ENCODE measurements at regions not wholly inside any gene's neighbourhood (a gene's known extent, or its start where the extent isn't known, plus 50 kb on each side); places are given as distances from the start of the nearest gene placed in this dataset.

DNA sequence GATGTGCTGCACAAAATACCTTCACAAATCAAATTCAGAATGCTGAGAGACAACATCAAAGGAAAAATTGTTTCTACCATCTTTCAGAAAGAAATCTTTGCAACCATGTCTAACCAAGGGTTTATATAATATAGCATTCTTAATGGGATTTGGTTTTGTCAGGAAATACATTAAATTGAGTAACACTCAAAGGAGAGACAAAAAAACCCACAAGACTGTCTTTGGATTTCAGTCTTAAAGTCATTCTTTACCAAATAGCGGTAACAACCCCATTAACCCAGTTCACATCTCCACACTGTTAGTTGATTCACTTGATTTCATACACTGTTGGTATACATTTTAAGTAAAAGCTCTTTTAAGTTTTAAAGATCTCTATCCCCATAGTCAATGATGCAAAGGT is 145.7 kb upstream of the EDNRA start:
- Mint-ChIP-seq H3K27me3 (no peaks in the 10 kb centered on the region), H3K36me3 (ENCODE audit: low read depth) (no peaks in the 10 kb centered on the region), H3K9me3 (no peaks in the 10 kb centered on the region), H3K4me3 (no peak overlapping the region), H3K4me1 (ENCODE audit: low read depth) (no peaks in the 10 kb centered on the region), H3K27ac (no peak overlapping the region)

DNA sequence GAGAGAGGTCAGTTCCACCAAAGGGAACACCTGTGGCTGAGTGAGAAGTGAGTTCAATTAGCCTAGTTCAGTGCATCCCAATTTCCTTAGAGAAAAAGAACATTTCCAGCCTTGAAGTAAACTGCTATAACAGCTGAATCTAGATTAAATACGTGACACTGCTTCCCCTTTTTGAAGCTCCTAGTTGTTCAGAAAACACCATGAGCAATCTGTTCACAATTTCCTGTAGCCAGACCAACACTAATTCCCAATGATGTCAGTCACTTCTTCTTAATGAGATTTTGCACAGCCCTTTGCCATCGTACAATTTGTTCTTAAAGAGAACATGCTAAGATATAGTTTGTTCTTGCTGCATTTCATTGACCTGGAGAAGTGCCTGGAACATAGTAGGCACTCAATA is 144.6 kb upstream of the EDNRA start:
- H3K4me3 Mint-ChIP-seq: no peak overlapping the region
- H3K27ac Mint-ChIP-seq: no peak overlapping the region
- no peaks in the 10 kb centered on the region for H3K36me3 Mint-ChIP-seq (ENCODE audit: low read depth)
- H3K9me3 Mint-ChIP-seq: no peaks in the 10 kb centered on the region
- H3K27me3 Mint-ChIP-seq: no peaks in the 10 kb centered on the region
- H3K4me1 Mint-ChIP-seq (ENCODE audit: low read depth): no peaks in the 10 kb centered on the region

DNA sequence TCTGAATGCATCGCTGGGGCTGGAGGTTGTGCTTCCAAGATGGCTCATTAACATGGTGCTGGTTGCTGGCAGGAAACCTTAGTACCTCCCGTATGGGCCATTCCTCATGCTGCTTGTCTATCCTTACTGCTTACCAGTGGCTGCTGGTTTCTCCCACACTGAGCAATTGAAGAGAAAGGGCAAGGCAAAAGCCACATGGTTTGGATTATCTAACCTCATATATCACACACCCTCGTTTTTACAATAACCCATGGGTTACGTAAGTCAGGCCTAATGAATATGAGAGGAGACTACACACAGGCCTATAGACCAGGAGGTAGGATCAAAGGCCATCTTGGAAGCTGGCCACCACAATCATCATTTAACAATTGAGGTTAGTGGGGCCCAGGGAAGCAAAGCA is 141.8 kb upstream of the EDNRA start:
- Mint-ChIP-seq H3K36me3 (ENCODE audit: low read depth) (no peaks in the 10 kb centered on the region), H3K4me3 (no peak overlapping the region), H3K27me3 (no peaks in the 10 kb centered on the region), H3K9me3 (no peaks in the 10 kb centered on the region), H3K4me1 (ENCODE audit: low read depth) (no peaks in the 10 kb centered on the region), H3K27ac (no peak overlapping the region)

DNA sequence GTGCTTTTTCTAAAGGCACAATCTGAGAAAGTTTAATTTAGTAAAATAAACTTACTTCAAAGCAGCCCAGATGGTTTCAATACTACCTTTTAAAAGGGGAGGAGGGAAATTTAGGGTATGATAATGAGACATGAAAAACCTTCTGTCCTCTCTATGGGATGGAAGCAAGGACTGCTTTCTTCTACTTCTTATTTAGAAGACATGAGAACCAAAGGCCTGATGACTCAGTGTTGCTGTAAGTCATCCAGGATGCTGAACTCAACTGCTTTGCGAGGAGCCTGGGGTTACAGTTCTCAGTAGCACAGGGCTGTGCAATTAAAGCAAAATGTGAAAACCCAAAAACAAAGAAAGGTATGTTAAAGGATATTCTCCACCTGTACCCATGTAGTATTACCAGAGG is 140.8 kb upstream of the EDNRA start:
- Mint-ChIP-seq H3K9me3 (no peaks in the 10 kb centered on the region), H3K36me3 (ENCODE audit: low read depth) (no peaks in the 10 kb centered on the region), H3K4me1 (ENCODE audit: low read depth) (no peaks in the 10 kb centered on the region), H3K27me3 (no peaks in the 10 kb centered on the region), H3K4me3 (no peak overlapping the region), H3K27ac (no peak overlapping the region)

DNA sequence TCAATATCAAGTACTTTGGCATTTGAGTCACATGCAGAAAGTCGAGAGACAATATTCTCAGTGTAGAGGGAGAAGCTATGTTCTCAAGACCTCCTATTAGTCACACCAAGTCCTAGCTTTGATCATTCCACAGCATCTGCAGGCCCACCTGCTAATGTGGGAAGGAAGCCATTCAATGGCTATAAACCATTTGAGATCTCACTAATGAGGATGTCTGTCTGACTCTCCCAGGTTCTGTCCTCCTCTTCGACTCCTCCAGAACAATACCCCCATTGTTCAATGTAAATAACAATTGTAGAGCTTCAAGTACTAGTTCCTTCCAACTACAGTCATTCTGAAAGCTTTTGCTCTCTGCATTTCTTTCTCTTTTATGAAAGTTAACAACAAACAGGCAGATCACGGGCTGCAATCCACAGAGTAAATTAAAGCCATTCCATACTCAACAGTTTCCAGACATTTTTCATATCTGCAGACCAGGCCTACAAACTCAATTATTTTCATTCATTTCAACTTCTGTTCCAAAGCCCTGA is 140.2 kb upstream of the EDNRA start:
- no peak overlapping the region for H3K4me3 Mint-ChIP-seq
- no peaks in the 10 kb centered on the region for H3K36me3 Mint-ChIP-seq (ENCODE audit: low read depth)

DNA sequence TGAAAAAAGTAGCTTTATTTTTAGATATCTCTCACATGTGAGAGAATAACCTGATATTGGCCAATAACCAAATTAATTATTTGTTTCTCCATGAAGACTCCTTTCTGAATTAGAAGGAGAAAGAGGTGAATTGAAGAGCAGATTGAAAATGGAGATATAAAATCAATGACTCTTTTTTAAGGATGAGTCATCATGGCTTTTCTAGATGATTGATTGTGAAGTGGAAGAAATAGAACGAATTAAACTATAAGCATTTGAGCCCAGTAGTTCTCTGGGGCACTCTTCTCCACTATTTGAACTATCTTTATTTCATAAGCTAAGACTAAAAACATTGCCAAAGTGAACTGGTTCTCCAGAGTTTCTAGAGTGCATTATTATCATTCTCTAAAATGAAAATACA is 137.2 kb upstream of the EDNRA start:
- Mint-ChIP-seq H3K36me3 (ENCODE audit: low read depth) (no peaks in the 10 kb centered on the region), H3K4me3 (no peak overlapping the region), H3K4me1 (ENCODE audit: low read depth) (no peaks in the 10 kb centered on the region), H3K27me3 (no peaks in the 10 kb centered on the region), H3K27ac (no peak overlapping the region), H3K9me3 (no peaks in the 10 kb centered on the region)

More for the DNA sequence above, 140.2 kb upstream of the EDNRA start:
- Mint-ChIP-seq H3K9me3 (no peaks in the 10 kb centered on the region), H3K4me1 (ENCODE audit: low read depth) (no peaks in the 10 kb centered on the region), H3K27ac (no peak overlapping the region), H3K27me3 (no peaks in the 10 kb centered on the region)

DNA sequence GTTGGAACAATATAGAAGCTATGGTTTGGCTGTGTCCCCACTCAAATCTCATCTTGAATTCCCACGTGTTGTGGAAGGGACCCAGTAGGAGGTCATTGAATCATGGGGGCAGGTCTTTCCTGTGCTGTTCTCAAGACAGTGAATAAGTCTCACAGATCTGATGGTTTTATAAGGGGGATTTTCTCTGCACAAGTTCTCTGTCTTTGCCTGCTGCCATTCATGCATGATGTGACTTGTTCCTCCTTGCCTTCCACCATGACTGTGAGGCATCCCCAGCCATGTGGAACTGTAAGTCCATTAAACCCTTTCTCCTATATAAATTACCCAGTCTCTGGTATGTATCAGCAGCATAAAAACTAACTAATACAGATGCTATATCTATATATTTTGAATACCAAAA is 135.2 kb upstream of the EDNRA start:
- no peaks in the 10 kb centered on the region for H3K36me3 Mint-ChIP-seq (ENCODE audit: low read depth)
- no peak overlapping the region for H3K4me3 Mint-ChIP-seq
- no peaks in the 10 kb centered on the region for H3K9me3 Mint-ChIP-seq
- H3K27me3 Mint-ChIP-seq: no peaks in the 10 kb centered on the region
- no peak overlapping the region for H3K27ac Mint-ChIP-seq
- no peaks in the 10 kb centered on the region for H3K4me1 Mint-ChIP-seq (ENCODE audit: low read depth)

DNA sequence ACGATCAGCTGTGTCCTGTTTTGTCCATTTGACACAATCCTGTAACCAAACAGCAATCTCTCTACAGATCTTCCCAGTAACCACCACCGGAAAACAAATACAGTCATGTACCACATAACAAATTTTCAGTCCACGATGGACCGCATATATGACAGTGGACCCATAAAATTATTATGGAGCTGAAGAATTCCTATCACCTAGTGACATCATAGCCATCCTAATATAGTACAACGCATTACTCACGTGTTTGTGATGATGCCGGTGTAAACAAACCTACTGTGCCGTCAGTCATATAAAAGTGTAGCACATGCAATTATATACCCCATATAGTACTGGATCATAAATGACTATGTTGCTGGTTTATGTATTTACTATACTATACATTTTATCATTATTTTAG is 133.7 kb upstream of the EDNRA start:
- Mint-ChIP-seq H3K27me3 (no peaks in the 10 kb centered on the region), H3K9me3 (no peaks in the 10 kb centered on the region), H3K4me1 (ENCODE audit: low read depth) (no peaks in the 10 kb centered on the region), H3K27ac (no peak overlapping the region), H3K4me3 (no peak overlapping the region), H3K36me3 (ENCODE audit: low read depth) (no peaks in the 10 kb centered on the region)

DNA sequence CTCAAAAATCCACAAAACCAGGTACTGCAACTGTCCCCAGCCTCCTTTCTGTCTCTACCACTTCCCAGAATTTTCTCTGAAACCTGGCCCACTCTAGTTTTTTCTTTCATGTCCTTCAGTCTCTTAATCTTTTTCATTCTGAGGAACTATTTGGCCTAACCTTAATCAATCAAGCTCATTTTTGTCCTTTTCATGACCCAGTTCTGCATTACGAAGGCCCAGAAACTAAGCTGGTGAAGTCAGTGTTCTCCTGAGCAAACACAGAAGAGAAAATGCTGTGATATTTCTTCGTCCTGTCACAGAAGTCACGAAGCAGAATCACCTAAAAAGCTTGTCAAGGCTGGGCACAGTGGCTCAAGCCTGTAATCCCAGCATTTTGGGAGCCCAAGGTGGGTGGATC is 131.7 kb upstream of the EDNRA start:
- no peaks in the 10 kb centered on the region for H3K4me1 Mint-ChIP-seq (ENCODE audit: low read depth)
- H3K4me3 Mint-ChIP-seq: no peak overlapping the region
- H3K9me3 Mint-ChIP-seq: no peaks in the 10 kb centered on the region
- no peaks in the 10 kb centered on the region for H3K36me3 Mint-ChIP-seq (ENCODE audit: low read depth)
- H3K27ac Mint-ChIP-seq: no peak overlapping the region
- no peaks in the 10 kb centered on the region for H3K27me3 Mint-ChIP-seq

DNA sequence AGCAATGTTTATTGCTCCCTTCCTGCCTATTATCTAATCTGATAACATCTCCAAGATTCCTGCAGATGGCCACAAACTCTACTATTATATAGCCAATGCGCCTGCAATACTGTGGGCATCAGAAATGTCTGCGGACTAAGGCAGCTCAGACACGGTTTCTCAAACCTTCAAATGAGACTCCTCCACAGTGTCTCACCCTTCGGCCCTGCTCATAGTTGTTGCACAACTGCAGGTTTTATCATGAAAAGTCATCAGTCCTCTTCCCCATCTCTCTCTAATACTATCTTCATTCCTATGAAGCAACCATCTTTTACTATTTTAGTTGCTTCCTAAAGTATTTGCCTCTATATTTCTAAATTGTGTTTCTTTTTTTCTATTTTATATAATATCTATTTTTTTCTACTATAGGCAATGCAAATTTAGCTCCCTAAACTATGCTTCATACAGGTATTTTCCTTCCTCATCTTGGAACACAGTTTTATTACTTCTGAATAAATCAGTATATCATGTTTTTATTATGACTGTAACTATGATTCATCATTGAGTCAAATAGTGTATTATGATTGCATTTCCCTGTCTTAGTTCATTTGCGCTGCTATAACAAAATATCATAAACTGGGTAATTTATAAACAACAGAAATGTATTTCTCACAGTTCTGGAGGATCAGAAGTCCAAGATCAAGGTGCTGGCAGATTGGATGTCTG is 129.7 kb upstream of the EDNRA start:
- H3K4me3 Mint-ChIP-seq: no peak overlapping the region
- H3K27me3 Mint-ChIP-seq: no peaks in the 10 kb centered on the region
- no peaks in the 10 kb centered on the region for H3K36me3 Mint-ChIP-seq (ENCODE audit: low read depth)
- H3K27ac Mint-ChIP-seq: no peak overlapping the region
- no peaks in the 10 kb centered on the region for H3K4me1 Mint-ChIP-seq (ENCODE audit: low read depth)
- H3K9me3 Mint-ChIP-seq: no peaks in the 10 kb centered on the region

DNA sequence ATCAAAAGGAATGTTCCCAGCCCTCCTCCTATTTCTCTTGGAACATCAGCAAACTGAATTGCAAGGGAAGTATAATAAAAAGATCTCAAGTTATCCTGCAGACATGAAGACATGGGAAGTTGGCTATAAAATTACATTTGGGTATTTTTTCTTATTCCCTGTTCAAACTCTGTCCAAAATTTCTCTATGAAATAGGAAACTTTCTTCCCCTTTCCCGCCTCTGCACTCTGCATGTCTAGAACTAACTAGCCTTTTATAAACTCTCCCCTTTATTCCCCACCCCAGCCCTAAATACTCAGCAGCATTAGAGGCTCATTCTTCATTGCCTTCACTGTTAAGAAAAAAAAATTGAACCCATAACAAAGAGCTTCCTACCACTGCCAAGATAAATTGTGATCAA is 126.7 kb upstream of the EDNRA start:
- no peaks in the 10 kb centered on the region for H3K36me3 Mint-ChIP-seq (ENCODE audit: low read depth)
- H3K4me1 Mint-ChIP-seq (ENCODE audit: low read depth): no peaks in the 10 kb centered on the region
- no peaks in the 10 kb centered on the region for H3K27me3 Mint-ChIP-seq
- no peak overlapping the region for H3K27ac Mint-ChIP-seq
- H3K9me3 Mint-ChIP-seq: no peaks in the 10 kb centered on the region
- H3K4me3 Mint-ChIP-seq: no peak overlapping the region

DNA sequence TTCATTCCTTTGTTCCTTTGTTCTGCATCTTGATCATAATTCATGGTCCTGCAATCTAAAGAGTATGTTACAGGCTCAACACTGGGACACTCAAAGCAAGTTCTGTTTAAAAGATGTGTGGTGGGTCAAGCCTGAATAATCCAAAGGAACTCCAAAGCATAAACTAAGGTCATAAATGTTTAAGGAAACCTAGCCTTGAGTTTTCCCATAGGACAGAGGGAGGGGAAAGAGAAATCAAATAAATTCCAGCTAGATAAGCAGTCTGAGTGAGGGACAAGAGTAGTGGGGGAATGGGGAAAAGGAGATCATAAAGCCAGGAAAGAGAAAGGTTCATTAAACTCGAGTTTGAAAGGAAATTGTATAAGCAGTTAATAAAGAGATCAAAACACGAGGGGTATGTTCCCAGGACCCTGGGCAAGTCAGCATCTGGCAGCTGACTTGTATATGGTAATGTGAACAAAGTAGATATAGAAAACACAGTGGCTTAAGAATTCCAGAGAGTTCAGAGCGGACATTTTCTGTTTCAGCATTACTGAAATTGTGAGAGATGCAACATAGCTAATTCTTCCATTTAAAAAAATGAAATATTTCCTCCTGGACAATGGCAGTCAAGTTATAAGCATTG is 125.8 kb upstream of the EDNRA start:
- Mint-ChIP-seq H3K36me3 (ENCODE audit: low read depth) (no peaks in the 10 kb centered on the region), H3K27me3 (no peaks in the 10 kb centered on the region), H3K4me3 (no peak overlapping the region), H3K27ac (no peak overlapping the region), H3K9me3 (no peaks in the 10 kb centered on the region), H3K4me1 (ENCODE audit: low read depth) (no peaks in the 10 kb centered on the region)

DNA sequence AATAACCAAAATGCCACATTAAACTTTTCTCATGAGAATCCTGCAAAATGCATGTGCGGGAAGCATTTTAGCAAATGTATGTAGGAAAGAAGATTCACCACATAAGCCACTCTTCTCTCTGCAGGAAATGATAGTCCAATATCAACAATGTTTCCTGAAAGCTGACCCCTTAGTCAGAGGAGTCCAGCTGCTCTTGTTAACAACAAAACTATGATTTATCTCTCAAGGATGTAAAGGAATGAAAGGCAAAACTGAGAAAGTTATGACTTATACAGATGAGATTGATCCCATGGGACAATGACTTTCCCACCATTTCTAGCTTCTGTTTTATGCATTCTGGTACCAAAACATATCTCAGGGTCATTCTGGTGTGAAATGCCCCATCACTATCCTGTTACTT is 125.0 kb upstream of the EDNRA start:
- no peak overlapping the region for H3K4me3 Mint-ChIP-seq
- no peak overlapping the region for H3K27ac Mint-ChIP-seq
- no peaks in the 10 kb centered on the region for H3K36me3 Mint-ChIP-seq (ENCODE audit: low read depth)
- H3K9me3 Mint-ChIP-seq: no peaks in the 10 kb centered on the region
- H3K4me1 Mint-ChIP-seq (ENCODE audit: low read depth): no peaks in the 10 kb centered on the region
- H3K27me3 Mint-ChIP-seq: no peaks in the 10 kb centered on the region

DNA sequence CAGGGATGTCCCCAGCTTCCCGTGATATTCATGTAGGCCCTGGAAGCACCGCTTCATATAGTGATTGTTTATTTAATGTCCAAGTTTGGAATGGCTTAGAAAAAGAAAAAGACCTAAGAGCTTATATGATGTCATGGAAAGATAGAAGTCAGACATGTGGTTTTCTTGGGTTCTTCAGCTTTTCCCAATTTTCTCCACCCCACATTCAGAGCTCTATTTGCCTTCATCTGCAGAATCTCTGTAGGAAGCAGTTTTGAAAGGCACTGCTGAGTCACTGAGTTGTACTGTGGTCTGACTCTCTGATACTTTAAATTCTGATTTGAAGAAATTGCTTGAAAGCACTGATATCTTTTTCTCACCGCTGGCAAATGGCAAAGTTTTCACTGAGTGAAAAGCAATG is 120.6 kb upstream of the EDNRA start:
- H3K36me3 Mint-ChIP-seq (ENCODE audit: low read depth): no peaks in the 10 kb centered on the region
- H3K27me3 Mint-ChIP-seq: no peaks in the 10 kb centered on the region
- H3K4me1 Mint-ChIP-seq (ENCODE audit: low read depth): no peaks in the 10 kb centered on the region
- no peak overlapping the region for H3K27ac Mint-ChIP-seq
- no peak overlapping the region for H3K4me3 Mint-ChIP-seq
- H3K9me3 Mint-ChIP-seq: no peaks in the 10 kb centered on the region

DNA sequence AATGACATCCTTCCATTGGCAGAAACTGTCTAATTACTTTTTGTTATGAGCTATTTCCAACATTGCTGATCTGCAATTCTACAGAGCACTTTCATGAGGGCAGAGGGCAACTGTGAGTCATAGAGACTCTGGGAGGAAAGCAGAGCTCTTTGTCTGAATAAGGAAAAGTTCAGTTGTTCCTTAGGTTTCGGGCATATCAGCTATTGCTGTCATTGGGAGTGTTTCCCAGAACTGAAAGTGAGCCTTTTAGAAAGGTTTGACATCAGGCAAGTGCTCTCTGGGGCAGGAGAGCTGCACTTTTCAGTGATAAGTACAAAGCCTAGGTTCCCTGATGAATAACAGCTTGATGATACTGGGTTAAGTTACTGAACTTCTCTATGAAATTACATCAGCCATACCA is 119.2 kb upstream of the EDNRA start:
- Mint-ChIP-seq H3K4me3 (no peak overlapping the region), H3K9me3 (no peaks in the 10 kb centered on the region), H3K4me1 (ENCODE audit: low read depth) (no peaks in the 10 kb centered on the region), H3K27ac (no peak overlapping the region), H3K36me3 (ENCODE audit: low read depth) (no peaks in the 10 kb centered on the region), H3K27me3 (no peaks in the 10 kb centered on the region)

DNA sequence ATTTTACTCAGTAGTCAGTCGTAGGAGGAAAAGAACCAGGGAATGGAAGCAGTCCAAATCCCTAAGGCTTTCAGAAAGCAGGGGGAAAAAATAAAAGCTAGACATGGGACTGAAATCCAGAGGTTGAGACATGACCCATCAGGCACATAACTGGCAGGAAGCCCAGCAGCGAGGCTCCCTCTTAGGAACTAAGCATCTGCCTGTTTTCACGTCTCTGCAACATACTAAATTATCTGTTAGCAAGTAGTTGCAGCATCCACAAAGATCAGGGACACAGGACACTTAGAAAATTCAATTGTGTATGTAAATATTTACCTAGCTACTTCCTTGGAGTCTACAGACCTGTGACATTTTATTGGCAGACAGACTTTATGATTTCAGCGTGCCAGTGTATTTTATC is 118.0 kb upstream of the EDNRA start:
- Mint-ChIP-seq H3K9me3 (no peaks in the 10 kb centered on the region), H3K27ac (no peak overlapping the region), H3K4me1 (ENCODE audit: low read depth) (no peaks in the 10 kb centered on the region), H3K4me3 (no peak overlapping the region), H3K36me3 (ENCODE audit: low read depth) (no peaks in the 10 kb centered on the region), H3K27me3 (no peaks in the 10 kb centered on the region)

Data from stimulated activated naive CD8-positive, alpha-beta T cell treated with anti-CD3 and anti-CD28 coated beads, Interleukin-15, Interleukin-2, amounts not matched to agents 100 ng/mL and 50 ng/mL, for 24 hours (primary cell).